HEK293T (cell line): ENCODE measurements at regions not wholly inside any gene's neighbourhood (a gene's known extent, or its start where the extent isn't known, plus 50 kb on each side); places are given as distances from the start of the nearest gene placed in this dataset.

Experiments used
- CTCF ChIA-PET: fragments of 350-600 bp; formaldehyde crosslinking; extraction: SDS; loops from one replicate; lab custom pipeline; 2021; ENCODE audit warnings: antibody characterized with exemption, inconsistent platforms; lab: Yijun Ruan, JAX
- POLR2A ChIA-PET: fragments of 350-600 bp; formaldehyde crosslinking; extraction: SDS; loops from one replicate; lab custom pipeline; 2020; ENCODE audit warnings: antibody characterized with exemption, inconsistent platforms; lab: Yijun Ruan, JAX
- DNase-seq: peaks from one replicate; pipeline ENCODE4 v3.0.0; 2012; ENCODE audit warnings: mixed read lengths; ENCODE audit errors: extremely low spot score
- ARNT ChIP-seq: fragments of 450-650 bp; IDR thresholded peaks from 2 replicates; pipeline ENCODE4 v1.6.1; 2017; ENCODE audit warnings: mild to moderate bottlenecking
- BHLHE40 ChIP-seq: fragments of 450-650 bp; IDR thresholded peaks from 2 replicates; pipeline ENCODE4 v1.6.1; 2016; ENCODE audit warnings: mild to moderate bottlenecking, moderate library complexity, borderline replicate concordance
- CTBP1 ChIP-seq: fragments of 450-650 bp; IDR thresholded peaks from 2 replicates; pipeline ENCODE4 v1.6.1; 2016; ENCODE audit warnings: borderline replicate concordance
- ELF4 ChIP-seq: fragments of 450-650 bp; IDR thresholded peaks from 2 replicates; pipeline ENCODE4 v1.6.1; 2017; ENCODE audit warnings: antibody characterized with exemption
- FOXA1 ChIP-seq: fragments of 450-650 bp; IDR thresholded peaks from 2 replicates; pipeline ENCODE4 v1.6.1; 2016; ENCODE audit warnings: mild to moderate bottlenecking
- FOXK2 ChIP-seq: fragments of 450-650 bp; IDR thresholded peaks from 2 replicates; pipeline ENCODE4 v1.6.1; 2016; ENCODE audit warnings: mild to moderate bottlenecking
- FOXM1 ChIP-seq: fragments of 450-650 bp; IDR thresholded peaks from 2 replicates; pipeline ENCODE4 v1.6.1; 2017; ENCODE audit warnings: mild to moderate bottlenecking, borderline replicate concordance
- HDGF ChIP-seq: fragments of 450-650 bp; IDR thresholded peaks from 2 replicates; pipeline ENCODE4 v1.6.1; 2017; ENCODE audit warnings: antibody characterized with exemption, borderline replicate concordance
- L3MBTL2 ChIP-seq: fragments of 450-650 bp; conservative IDR thresholded peaks from 2 replicates; pipeline ENCODE4 v1.6.1; 2016; ENCODE audit warnings: mild to moderate bottlenecking
- LEF1 ChIP-seq: fragments of 450-650 bp; IDR thresholded peaks from 2 replicates; pipeline ENCODE4 v1.6.1; 2017; ENCODE audit warnings: mild to moderate bottlenecking, borderline replicate concordance
- NFRKB ChIP-seq: fragments of 450-650 bp; IDR thresholded peaks from 2 replicates; pipeline ENCODE4 v1.6.1; 2016; ENCODE audit warnings: mild to moderate bottlenecking, moderate library complexity
- SP1 ChIP-seq: fragments of 450-650 bp; IDR thresholded peaks from 2 replicates; pipeline ENCODE4 v1.6.1; 2017
- SUZ12 ChIP-seq: fragments of 450-650 bp; IDR thresholded peaks from 2 replicates; pipeline ENCODE4 v1.6.1; 2016; ENCODE audit warnings: mild to moderate bottlenecking
- TARDBP ChIP-seq: fragments of 450-650 bp; IDR thresholded peaks from 2 replicates; pipeline ENCODE4 v1.6.1; 2016
- ZNF384 ChIP-seq: fragments of 450-650 bp; IDR thresholded peaks from 2 replicates; pipeline ENCODE4 v1.6.1; 2016
- TF ChIP-seq, protein P1 (sequence below): fragments of 450-650 bp; IDR thresholded peaks from 2 replicates; pipeline ENCODE4 v1.6.1; 2016

DNA sequence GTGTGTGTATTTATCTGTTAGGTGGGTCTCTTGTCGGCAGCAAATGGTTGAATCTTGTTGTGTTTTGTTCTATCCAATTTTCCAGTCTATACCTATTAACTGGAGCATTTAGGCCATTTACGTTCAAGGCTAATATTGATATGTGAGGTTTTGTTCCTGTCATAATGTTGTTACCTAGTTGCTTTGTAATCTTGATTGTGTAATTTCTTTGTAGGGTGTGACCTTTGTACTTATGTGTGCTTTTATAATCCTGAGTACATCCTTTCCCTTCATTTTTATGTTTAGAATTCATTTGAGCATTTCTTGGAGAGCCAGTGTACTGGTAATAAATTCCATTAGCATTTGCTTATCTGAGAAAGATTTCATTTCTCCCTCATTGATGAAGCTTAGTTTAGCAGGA lies 83.0 kb upstream of the MIR17HG start:
- ChIA-PET CTCF (no interaction called here), POLR2A (no interaction called here)
- DNase-seq, result no peak
- TF ChIP-seq BHLHE40 (no peak), ZNF384 (no peak)

DNA sequence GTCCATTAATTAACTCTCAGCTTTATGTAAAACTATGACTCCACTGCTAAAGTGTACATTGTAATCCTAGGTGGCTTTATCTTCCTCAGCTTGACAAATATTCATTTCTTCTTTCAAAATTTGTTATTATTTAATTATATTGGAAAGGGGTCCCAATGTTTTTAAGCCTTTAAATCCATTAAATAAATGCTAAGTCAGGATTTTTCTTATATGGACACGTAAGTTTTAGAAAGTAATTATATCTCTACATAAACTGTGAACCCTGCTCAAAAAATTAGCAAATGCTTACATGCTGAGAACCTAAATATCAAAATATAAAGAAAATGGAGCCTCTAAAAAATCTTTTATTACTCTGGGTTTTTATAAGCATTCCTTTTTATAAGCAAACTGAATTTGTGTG lies 78.2 kb upstream of the MIR17HG start:
- no peak for DNase-seq
- TF ChIP-seq BHLHE40 (no peak), SUZ12 (no peak), LEF1 (no peak), ELF4 (no peak)
- TF ChIP-seq, protein P1, sequence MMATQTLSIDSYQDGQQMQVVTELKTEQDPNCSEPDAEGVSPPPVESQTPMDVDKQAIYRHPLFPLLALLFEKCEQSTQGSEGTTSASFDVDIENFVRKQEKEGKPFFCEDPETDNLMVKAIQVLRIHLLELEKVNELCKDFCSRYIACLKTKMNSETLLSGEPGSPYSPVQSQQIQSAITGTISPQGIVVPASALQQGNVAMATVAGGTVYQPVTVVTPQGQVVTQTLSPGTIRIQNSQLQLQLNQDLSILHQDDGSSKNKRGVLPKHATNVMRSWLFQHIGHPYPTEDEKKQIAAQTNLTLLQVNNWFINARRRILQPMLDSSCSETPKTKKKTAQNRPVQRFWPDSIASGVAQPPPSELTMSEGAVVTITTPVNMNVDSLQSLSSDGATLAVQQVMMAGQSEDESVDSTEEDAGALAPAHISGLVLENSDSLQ, result no peak
- POLR2A ChIA-PET, result no interaction called here
- CTCF ChIA-PET, result no interaction called here

DNA sequence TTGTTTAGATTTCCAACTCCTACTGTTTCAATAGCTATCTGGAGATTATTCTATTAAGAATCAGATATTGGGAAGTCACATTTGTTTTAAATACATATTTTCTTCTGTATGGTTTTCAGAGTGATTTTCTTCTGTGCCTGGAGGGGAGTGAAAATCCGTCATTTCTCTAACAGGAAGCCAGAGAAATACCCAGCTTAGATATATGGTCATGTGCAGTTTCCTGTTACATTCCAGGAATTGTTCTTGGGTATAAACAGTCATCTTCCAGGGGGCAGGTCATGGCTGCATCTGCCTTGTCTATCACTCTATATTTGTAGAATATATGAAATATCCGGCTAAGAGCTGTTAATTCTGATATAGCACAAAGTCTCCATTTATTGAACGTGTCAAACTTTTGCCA lies 77.5 kb upstream of the MIR17HG start:
- POLR2A ChIA-PET, result interaction anchor here (1.0 kb wide), 1 partner anchor 77 kb away, joined by 4 read pairs; the partner anchor contains the start of gene MIR17HG
- TF ChIP-seq CTBP1 (no peak), SP1 (no peak), ARNT (no peak), SUZ12 (no peak), ELF4 (no peak), FOXM1 (no peak), FOXA1 (no peak), L3MBTL2 (no peak), HDGF (no peak), ZNF384 (no peak), BHLHE40 (no peak), LEF1 (no peak), TARDBP (no peak), NFRKB (no peak), FOXK2 (no peak)
- TF ChIP-seq, protein P1, result no peak
- CTCF ChIA-PET, result interaction anchor here (1.0 kb wide), 1 partner anchor 22 kb away, joined by 3 read pairs; no protein-coding TSS in a partner anchor
- no peak for DNase-seq

DNA sequence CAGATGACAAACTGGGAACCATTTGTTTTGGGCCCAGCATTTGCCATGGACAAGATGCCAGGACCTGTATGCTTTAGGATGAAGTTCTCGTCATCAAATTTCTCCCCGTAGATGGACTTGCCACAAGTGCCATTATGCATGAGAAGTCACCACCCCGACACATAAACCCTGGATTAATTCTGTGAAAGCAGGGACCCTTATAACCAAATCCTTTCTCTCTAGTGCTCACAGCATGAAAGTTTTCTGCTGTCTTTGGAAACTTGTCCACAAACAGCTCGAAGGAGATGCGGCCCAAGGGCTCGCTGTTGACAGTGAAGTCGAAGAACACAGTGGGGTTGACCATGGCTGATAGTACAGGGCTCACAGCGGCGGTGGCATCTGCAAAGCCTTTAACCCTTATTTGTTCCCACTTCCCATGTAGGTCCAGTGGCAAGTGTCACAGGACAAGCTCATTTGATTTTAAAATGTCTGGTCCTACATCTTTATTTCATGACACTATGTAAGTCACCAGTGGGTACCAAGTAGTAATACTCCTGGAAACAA lies 75.2 kb upstream of the MIR17HG start:
- ChIA-PET CTCF (no interaction called here), POLR2A (no interaction called here)
- TF ChIP-seq ARNT (no peak), BHLHE40 (no peak), CTBP1 (no peak), FOXM1 (no peak), L3MBTL2 (no peak)
- TF ChIP-seq, protein P1, result no peak
- no peak for DNase-seq

DNA sequence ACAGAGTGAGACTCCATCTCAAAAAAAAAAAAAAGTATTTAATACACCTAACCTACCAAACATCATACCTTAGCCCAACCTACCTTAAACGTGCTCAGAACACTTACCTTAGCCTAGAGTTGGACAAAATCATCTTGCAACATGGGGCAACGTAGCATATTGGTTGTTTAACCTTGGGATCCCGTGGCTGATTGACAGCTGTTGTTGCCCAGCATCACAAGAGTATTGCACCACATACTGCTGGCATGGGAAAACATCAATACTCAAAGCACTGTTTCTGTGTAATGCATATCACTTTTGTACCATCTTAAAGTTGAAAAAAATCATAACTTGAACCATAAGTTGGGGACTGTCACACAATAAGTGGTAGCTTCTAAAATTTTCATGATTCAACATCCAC lies 73.8 kb upstream of the MIR17HG start:
- no peak for DNase-seq
- ChIA-PET CTCF (no interaction called here), POLR2A (no interaction called here)
- TF ChIP-seq, protein P1, result peak; percentile 61; the same call in 1 of the 2 replicates
- TF ChIP-seq CTBP1, result no peak

DNA sequence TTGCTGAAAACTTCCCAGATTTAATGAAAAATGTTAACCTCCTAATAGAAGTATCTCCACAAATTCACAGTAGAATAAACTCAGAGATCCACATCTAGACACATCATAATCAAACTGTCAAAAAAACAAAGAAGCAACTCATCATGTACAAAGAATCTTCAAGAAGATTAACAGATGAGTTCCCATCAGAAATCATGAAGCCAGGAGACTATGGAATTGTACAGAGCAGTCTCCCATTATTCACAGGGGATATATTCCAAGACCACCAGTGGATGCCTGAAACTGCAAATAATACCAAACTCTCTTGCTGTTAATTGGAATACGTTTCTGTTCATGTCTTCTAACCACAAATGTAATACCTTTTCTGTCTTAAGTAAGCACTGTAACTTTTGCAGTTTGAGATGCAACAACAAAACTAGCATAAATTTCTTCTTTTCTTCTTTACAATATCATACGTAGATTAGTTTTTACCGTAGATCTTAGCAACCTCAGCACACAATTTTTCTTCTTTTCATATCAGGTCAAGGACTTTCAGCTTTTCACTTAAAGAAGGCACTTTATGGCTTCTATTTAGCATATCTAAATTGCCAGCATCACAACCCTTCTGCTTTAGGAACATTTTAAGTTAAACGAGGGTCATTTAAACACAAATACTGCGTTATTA lies 70.3 kb upstream of the MIR17HG start:
- POLR2A ChIA-PET, result no interaction called here
- TF ChIP-seq, protein P1, result no peak
- no peak for TF ChIP-seq TARDBP
- TF ChIP-seq FOXK2, result no peak
- TF ChIP-seq ELF4, result no peak
- TF ChIP-seq LEF1, result no peak
- no peak for TF ChIP-seq SP1
- TF ChIP-seq HDGF, result no peak
- no peak for DNase-seq
- CTCF ChIA-PET, result no interaction called here
